ENCODE measurements at regions not wholly inside any gene's neighbourhood (a gene's known extent, or its start where the extent isn't known, plus 50 kb on each side); places are given as distances from the start of the nearest gene placed in this dataset.
"Not testable (repeated sequence)": the region's sequence is repeated elsewhere in the genome, so short reads cannot be mapped to it uniquely, and the experiment has no call there.

DNA sequence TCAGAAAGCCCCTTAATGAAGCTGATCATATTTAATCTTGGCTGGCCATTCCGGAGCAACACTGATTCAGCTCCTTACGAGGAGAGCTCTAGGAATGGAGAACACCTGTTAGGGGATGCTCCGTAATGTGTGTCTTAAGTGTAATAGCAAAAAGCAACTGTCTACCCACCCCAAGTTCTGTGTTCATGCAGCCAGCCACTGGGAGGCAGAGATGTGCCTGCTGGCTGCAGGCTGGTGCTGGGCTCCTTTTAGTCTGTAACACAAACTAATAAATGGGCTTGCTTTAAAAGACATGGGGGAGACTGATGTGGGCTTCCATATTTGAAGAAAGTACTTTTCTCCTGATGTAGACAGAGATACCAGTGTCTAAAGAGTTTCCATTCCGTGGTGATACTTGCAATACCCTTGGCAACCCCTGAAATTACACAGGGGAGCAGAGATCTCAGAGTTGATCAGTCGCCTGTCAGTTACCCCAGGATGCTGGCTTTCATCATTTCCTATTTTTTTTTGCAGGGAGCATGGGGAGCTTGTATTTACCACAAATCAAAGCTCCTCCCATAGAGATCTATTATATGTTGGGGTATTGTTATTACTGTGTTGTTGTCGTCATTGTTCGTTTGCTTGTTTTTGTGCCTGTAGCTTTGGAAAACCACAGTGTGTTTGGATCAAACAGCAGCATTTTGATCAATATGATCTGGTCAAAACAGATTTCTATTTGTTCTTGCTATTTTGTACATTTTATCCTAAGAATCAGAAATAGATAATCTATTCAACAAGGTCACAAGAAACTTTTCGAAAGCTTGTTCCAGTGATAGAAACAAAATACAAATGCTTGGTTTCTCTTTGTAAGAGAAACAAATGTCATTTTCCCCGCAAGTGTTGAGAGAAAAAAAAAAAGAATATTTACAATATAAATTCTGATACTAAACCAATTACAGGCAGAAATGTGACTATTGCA lies 65.8 kb downstream of the MTX3 start:
- ATAC-seq: peak; percentile 81

DNA sequence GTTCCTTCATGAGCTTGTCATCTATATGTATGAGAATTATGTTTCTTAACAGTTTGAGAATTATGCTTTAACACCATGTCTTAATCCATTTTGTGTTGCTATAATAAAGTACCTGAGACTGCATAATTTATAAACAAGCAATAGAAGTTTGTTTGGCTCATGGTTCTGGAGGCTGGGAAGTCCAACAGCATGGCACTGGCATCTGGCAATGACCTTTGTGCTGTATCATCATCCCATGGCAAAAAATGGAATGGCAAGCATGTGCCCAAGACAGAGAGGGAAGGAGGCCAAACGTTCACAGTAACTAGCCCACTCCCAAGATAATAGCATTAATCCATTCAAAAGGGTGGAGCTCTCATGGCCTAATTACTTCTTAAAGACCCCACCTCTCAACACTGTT lies 67.6 kb downstream of the MTX3 start:
- no peak for ATAC-seq
- TF ChIP-seq ZNF8 (CRISPR knock-in tag; IDR thresholded peaks at IDR 0.05) (no peak), SNAI2 (CRISPR knock-in tag; IDR thresholded peaks at IDR 0.05) (no peak)

More for the DNA sequence above, 65.8 kb downstream of the MTX3 start:
- TF ChIP-seq, protein P1, sequence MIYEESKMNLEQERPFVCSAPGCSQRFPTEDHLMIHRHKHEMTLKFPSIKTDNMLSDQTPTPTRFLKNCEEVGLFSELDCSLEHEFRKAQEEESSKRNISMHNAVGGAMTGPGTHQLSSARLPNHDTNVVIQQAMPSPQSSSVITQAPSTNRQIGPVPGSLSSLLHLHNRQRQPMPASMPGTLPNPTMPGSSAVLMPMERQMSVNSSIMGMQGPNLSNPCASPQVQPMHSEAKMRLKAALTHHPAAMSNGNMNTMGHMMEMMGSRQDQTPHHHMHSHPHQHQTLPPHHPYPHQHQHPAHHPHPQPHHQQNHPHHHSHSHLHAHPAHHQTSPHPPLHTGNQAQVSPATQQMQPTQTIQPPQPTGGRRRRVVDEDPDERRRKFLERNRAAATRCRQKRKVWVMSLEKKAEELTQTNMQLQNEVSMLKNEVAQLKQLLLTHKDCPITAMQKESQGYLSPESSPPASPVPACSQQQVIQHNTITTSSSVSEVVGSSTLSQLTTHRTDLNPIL (CRISPR knock-in tag; IDR thresholded peaks at IDR 0.05; ENCODE audit: low read depth): no peak
- TF ChIP-seq ZNF565 (CRISPR knock-in tag; conservative IDR thresholded peaks at IDR 0.05; ENCODE audit: low read depth) (no peak), ZFP30 (CRISPR knock-in tag; IDR thresholded peaks at IDR 0.05) (no peak), GLIS3 (CRISPR knock-in tag; IDR thresholded peaks at IDR 0.05) (no peak), BACH2 (CRISPR knock-in tag; IDR thresholded peaks at IDR 0.05; ENCODE audit: borderline replicate concordance) (no peak), ISL1 (CRISPR knock-in tag; IDR thresholded peaks at IDR 0.05) (no peak), TOX (CRISPR knock-in tag; IDR thresholded peaks at IDR 0.05; ENCODE audit: borderline replicate concordance) (no peak), SNAI2 (CRISPR knock-in tag; IDR thresholded peaks at IDR 0.05) (no peak), ZC3H10 (CRISPR knock-in tag; IDR thresholded peaks at IDR 0.05) (no peak)
- TF ChIP-seq, protein P2, sequence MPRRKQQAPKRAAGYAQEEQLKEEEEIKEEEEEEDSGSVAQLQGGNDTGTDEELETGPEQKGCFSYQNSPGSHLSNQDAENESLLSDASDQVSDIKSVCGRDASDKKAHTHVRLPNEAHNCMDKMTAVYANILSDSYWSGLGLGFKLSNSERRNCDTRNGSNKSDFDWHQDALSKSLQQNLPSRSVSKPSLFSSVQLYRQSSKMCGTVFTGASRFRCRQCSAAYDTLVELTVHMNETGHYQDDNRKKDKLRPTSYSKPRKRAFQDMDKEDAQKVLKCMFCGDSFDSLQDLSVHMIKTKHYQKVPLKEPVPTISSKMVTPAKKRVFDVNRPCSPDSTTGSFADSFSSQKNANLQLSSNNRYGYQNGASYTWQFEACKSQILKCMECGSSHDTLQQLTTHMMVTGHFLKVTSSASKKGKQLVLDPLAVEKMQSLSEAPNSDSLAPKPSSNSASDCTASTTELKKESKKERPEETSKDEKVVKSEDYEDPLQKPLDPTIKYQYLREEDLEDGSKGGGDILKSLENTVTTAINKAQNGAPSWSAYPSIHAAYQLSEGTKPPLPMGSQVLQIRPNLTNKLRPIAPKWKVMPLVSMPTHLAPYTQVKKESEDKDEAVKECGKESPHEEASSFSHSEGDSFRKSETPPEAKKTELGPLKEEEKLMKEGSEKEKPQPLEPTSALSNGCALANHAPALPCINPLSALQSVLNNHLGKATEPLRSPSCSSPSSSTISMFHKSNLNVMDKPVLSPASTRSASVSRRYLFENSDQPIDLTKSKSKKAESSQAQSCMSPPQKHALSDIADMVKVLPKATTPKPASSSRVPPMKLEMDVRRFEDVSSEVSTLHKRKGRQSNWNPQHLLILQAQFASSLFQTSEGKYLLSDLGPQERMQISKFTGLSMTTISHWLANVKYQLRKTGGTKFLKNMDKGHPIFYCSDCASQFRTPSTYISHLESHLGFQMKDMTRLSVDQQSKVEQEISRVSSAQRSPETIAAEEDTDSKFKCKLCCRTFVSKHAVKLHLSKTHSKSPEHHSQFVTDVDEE (CRISPR knock-in tag; IDR thresholded peaks at IDR 0.05): no peak
- TF ChIP-seq, protein P3, sequence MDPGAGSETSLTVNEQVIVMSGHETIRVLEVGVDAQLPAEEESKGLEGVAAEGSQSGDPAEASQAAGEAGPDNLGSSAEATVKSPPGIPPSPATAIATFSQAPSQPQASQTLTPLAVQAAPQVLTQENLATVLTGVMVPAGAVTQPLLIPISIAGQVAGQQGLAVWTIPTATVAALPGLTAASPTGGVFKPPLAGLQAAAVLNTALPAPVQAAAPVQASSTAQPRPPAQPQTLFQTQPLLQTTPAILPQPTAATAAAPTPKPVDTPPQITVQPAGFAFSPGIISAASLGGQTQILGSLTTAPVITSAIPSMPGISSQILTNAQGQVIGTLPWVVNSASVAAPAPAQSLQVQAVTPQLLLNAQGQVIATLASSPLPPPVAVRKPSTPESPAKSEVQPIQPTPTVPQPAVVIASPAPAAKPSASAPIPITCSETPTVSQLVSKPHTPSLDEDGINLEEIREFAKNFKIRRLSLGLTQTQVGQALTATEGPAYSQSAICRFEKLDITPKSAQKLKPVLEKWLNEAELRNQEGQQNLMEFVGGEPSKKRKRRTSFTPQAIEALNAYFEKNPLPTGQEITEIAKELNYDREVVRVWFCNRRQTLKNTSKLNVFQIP (CRISPR knock-in tag; IDR thresholded peaks at IDR 0.05; ENCODE audit: borderline replicate concordance, low read depth): no peak

GRCh38 chr5:79922626-79923025 lies 68.4 kb downstream of the MTX3 start:
- TF ChIP-seq ARNTL (CRISPR knock-in tag; IDR thresholded peaks at IDR 0.05; ENCODE audit: borderline replicate concordance, low read depth) (no peak), ZNF565 (CRISPR knock-in tag; conservative IDR thresholded peaks at IDR 0.05; ENCODE audit: low read depth) (no peak), OSR1 (CRISPR knock-in tag; IDR thresholded peaks at IDR 0.05) (no peak), SNAI2 (CRISPR knock-in tag; IDR thresholded peaks at IDR 0.05) (no peak), PPARA (CRISPR knock-in tag; IDR thresholded peaks at IDR 0.05; ENCODE audit: borderline replicate concordance) (no peak), ZC3H10 (CRISPR knock-in tag; IDR thresholded peaks at IDR 0.05) (no peak), ISL1 (CRISPR knock-in tag; IDR thresholded peaks at IDR 0.05) (no peak), ZFP3 (CRISPR knock-in tag; IDR thresholded peaks at IDR 0.05) (no peak)
- TF ChIP-seq, protein P1 (CRISPR knock-in tag; IDR thresholded peaks at IDR 0.05; ENCODE audit: low read depth): no peak
- TF ChIP-seq, protein P3 (CRISPR knock-in tag; IDR thresholded peaks at IDR 0.05; ENCODE audit: borderline replicate concordance, low read depth): no peak
- ATAC-seq: no peak

DNA sequence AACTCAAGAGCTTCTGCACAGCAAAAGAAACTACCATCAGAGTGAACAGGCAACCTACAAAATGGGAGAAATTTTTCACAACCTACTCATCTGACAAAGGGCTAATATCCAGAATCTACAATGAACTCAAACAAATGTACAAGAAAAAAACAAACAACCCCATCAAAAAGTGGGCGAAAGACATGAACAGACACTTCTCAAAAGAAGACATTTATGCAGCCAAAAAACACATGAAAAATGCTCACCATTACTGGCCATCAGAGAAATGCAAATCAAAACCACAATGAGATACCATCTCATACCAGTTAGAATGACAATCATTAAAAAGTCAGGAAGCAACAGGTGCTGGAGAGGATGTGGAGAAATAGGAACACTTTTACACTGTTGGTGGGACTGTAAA lies 83.6 kb downstream of the MTX3 start:
- not testable (repeated sequence) for ATAC-seq

DNA sequence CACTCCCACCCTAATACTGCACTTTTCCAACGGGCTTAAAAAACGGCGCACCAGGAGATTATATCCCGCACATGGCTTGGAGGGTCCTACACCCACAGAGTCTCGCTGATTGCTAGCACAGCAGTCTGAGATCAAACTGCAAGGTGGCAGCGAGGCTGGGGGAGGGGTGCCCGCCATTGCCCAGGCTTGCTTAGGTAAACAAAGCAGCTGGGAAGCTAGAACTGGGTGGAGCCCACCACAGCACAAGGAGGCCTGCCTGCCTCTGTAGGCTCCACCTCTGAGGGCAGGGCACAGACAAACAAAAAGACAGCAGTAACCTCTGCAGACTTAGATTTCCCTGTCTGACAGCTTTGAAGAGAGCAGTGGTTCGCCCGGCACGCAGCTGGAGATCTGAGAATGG lies 88.5 kb downstream of the MTX3 start:
- not testable (repeated sequence) for ATAC-seq
